Spleen (tissue), 7 donors: ENCODE measurements at regions not wholly inside any gene's neighbourhood (a gene's known extent, or its start where the extent isn't known, plus 50 kb on each side); places are given as distances from the start of the nearest gene placed in this dataset.

Experiments
- POLR2AphosphoS5 ChIP-seq, 3 donors: sonication (generic); formaldehyde crosslinking; IDR thresholded peaks; one replicate each; pipeline ENCODE4 v1.5.1; 2017; ENCODE audit warnings: antibody characterized with exemption in 3 of 3
- TF ChIP-seq, protein P1 (sequence below), 11 experiments: fragments of 200-600 bp in 7 of 11; fragments of 450-650 bp in 4 of 11; sonication (generic) in 4 of 11; IDR thresholded peaks in 8 of 11; conservative IDR thresholded peaks in 3 of 11; 1 replicate in 7 of 11; 2 replicates in 4 of 11; pipeline versions ENCODE4 v1.4.0 to v1.8.0; 2016 to 2021; ENCODE audit warnings: antibody characterized with exemption in 11 of 11, inconsistent platforms in 4 of 11, mild to moderate bottlenecking in 1 of 11
- donor health status: DM: no; HTN: no; CAD: no; lungs with moderate emphysema.
- donor health status: DM: no; HTN: no; CAD: no.
- donor health status: DM: no; HTN: no; CAD: no.

DNA sequence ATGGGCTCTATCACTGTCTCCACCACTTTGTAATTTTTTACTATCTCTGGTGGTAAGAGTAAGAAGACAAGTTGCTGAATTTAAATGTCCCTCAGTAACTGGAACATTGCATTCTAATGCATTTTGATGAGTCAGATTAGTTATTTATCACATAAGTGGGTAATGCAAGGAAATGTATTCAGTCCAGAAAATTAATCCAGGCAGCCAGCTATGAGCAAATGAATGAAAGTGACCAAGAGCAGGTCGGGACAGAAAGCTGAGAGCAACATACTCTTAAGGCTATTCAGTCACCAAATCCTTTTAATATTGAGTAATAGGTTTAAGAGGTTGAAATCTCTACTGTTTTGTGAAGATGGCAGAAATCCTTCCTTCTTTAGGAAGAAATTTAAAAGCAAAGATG is 265.5 kb upstream of the PARD3B start:
- no peak for TF ChIP-seq POLR2AphosphoS5 (IDR thresholded peaks at IDR 0.05)
- TF ChIP-seq, protein P1, sequence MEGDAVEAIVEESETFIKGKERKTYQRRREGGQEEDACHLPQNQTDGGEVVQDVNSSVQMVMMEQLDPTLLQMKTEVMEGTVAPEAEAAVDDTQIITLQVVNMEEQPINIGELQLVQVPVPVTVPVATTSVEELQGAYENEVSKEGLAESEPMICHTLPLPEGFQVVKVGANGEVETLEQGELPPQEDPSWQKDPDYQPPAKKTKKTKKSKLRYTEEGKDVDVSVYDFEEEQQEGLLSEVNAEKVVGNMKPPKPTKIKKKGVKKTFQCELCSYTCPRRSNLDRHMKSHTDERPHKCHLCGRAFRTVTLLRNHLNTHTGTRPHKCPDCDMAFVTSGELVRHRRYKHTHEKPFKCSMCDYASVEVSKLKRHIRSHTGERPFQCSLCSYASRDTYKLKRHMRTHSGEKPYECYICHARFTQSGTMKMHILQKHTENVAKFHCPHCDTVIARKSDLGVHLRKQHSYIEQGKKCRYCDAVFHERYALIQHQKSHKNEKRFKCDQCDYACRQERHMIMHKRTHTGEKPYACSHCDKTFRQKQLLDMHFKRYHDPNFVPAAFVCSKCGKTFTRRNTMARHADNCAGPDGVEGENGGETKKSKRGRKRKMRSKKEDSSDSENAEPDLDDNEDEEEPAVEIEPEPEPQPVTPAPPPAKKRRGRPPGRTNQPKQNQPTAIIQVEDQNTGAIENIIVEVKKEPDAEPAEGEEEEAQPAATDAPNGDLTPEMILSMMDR (IDR thresholded peaks at IDR 0.05 in 8 of 11, conservative IDR thresholded peaks at IDR 0.05 in 3 of 11) = no peak
